Endothelial cell of umbilical vein (primary cell): ENCODE measurements at regions not wholly inside any gene's neighbourhood (a gene's known extent, or its start where the extent isn't known, plus 50 kb on each side); places are given as distances from the start of the nearest gene placed in this dataset.

Experiments
- BruUV-seq: library from RNA; stranded (reverse); fragments of 400-500 nt; replicated peaks from 2 replicates; lab custom pipeline; 2021; lab: Mats Ljungman, UMichigan
- CTCF ChIA-PET: fragments of 300-600, 350-600 bp; sonication (Branson Sonifier 250); formaldehyde crosslinking; loops from one replicate; lab custom pipeline; 2021; ENCODE audit warnings: antibody characterized with exemption, inconsistent platforms; lab: Charles Lee
- POLR2A ChIA-PET: fragments of 300-600, 350-600 bp; sonication (Branson Sonifier 250); formaldehyde crosslinking; loops from one replicate; lab custom pipeline; 2021; ENCODE audit warnings: antibody characterized with exemption, inconsistent platforms; lab: Charles Lee
- DNase-seq: peaks from one replicate; pipeline ENCODE4 v3.0.0-alpha.2; 2011; ENCODE audit warnings: low read depth, low spot score
- FAIRE-seq: peaks from 2 replicates; lab custom pipeline; 2011; peaks lifted over from hg19 to GRCh38; lab: Jason Lieb, UNC
- H2AFZ ChIP-seq: 2 replicates; pipeline ENCODE4 v1.6.0; 2012; ENCODE audit warnings: low read depth, low read length, control low read depth, inconsistent platforms
- H3K27ac ChIP-seq: 2 replicates; pipeline ENCODE4 v1.5.1; 2011; ENCODE audit warnings: low read depth, mild to moderate bottlenecking, control low read depth, low read length, moderate library complexity; ENCODE audit not compliant: insufficient read depth
- H3K27me3 ChIP-seq, 2 experiments: 2 replicates each; pipeline versions ENCODE4 v1.6.0 to v1.6.1; 2011; ENCODE audit warnings: low read length in 2 of 2, mixed read lengths in 1 of 2; ENCODE audit not compliant: control insufficient read depth in 2 of 2, insufficient read depth in 2 of 2
- H3K36me3 ChIP-seq, 2 experiments: 2 replicates in 1 of 2; 3 replicates in 1 of 2; pipeline ENCODE4 v1.5.1; 2011; ENCODE audit warnings: low read length in 2 of 2, mild to moderate bottlenecking in 1 of 2, moderate library complexity in 1 of 2; ENCODE audit not compliant: control insufficient read depth in 2 of 2, insufficient read depth in 2 of 2; ENCODE audit errors: extremely low read depth in 1 of 2
- H3K4me1 ChIP-seq: 3 replicates; pipeline ENCODE4 v1.5.1; 2011; ENCODE audit warnings: mild to moderate bottlenecking, low read length; ENCODE audit not compliant: control insufficient read depth, insufficient read depth; ENCODE audit errors: extremely low read depth
- H3K4me2 ChIP-seq: 2 replicates; pipeline ENCODE4 v1.6.1; 2011; ENCODE audit warnings: low read length, control low read depth, mixed read lengths; ENCODE audit not compliant: insufficient read depth
- H3K4me3 ChIP-seq, 3 experiments: fragments of 200-600 bp in 1 of 3; sonication (generic), shearing (Covaris generic) in 1 of 3; replicated peaks in 1 of 3; 2 replicates each; pipeline ENCODE4 v1.5.1; 2011 to 2016; ENCODE audit warnings: control low read depth in 3 of 3, low read length in 3 of 3, mild to moderate bottlenecking in 2 of 3, inconsistent platforms in 1 of 3, low read depth in 1 of 3, moderate library complexity in 1 of 3; ENCODE audit not compliant: insufficient read depth in 1 of 3
- H3K79me2 ChIP-seq: 2 replicates; pipeline ENCODE4 v1.6.0; 2012; ENCODE audit warnings: low read length, inconsistent platforms; ENCODE audit not compliant: control insufficient read depth, insufficient read depth
- H3K9ac ChIP-seq: replicated peaks from 2 replicates; pipeline ENCODE3; 2011; ENCODE audit warnings: low read length, control low read depth; ENCODE audit not compliant: insufficient read depth; ENCODE audit errors: extremely low read depth
- H3K9me1 ChIP-seq: replicated peaks from 3 replicates; pipeline ENCODE4 v1.6.0; 2011; ENCODE audit warnings: mild to moderate bottlenecking, low read length; ENCODE audit not compliant: control insufficient read depth, insufficient read depth; ENCODE audit errors: extremely low read depth
- H3K9me3 ChIP-seq: replicated peaks from 2 replicates; pipeline ENCODE4 v1.5.1; 2012; ENCODE audit warnings: low read length, inconsistent platforms; ENCODE audit not compliant: control insufficient read depth, insufficient read depth
- H4K20me1 ChIP-seq: replicated peaks from 2 replicates; pipeline ENCODE3; 2011; ENCODE audit warnings: mild to moderate bottlenecking, low read length; ENCODE audit not compliant: control insufficient read depth, insufficient read depth; ENCODE audit errors: extremely low read depth
- CTCF ChIP-seq, 2 donors: IDR thresholded peaks; 1 replicate in 1 of 2; 2 replicates in 1 of 2; pipeline ENCODE4 v1.5.1; 2011; ENCODE audit warnings: low read length in 2 of 2, mild to moderate bottlenecking in 2 of 2, moderate library complexity in 2 of 2, control low read depth in 1 of 2, inconsistent platforms in 1 of 2, low read depth in 1 of 2; ENCODE audit not compliant: insufficient read depth in 1 of 2; ENCODE audit errors: extremely low read depth in 1 of 2
- EZH2 ChIP-seq: IDR thresholded peaks from 2 replicates; pipeline ENCODE4 v1.6.1; 2012; ENCODE audit warnings: borderline replicate concordance, low read depth, mild to moderate bottlenecking, moderate library complexity, low read length, inconsistent platforms; ENCODE audit not compliant: severe bottlenecking
- FOS ChIP-seq: IDR thresholded peaks from 2 replicates; pipeline ENCODE4 v1.6.1; 2011; ENCODE audit warnings: mild to moderate bottlenecking, low read length, moderate library complexity, borderline replicate concordance; ENCODE audit not compliant: insufficient read depth
- GATA2 ChIP-seq: IDR thresholded peaks from 2 replicates; pipeline ENCODE4 v1.7.0; 2011; ENCODE audit warnings: low read depth, mild to moderate bottlenecking, moderate library complexity, mixed read lengths, low read length; ENCODE audit not compliant: insufficient read length, insufficient read depth
- JUN ChIP-seq: IDR thresholded peaks from 2 replicates; pipeline ENCODE4 v1.6.1; 2011; ENCODE audit warnings: borderline replicate concordance, low read depth; ENCODE audit not compliant: insufficient read length, insufficient read depth
- MAX ChIP-seq: IDR thresholded peaks from 2 replicates; pipeline ENCODE4 v1.6.1; 2011; ENCODE audit not compliant: insufficient read depth, insufficient read length
- MYC ChIP-seq: IDR thresholded peaks from one replicate; pipeline ENCODE4 v1.6.1; 2011; ENCODE audit warnings: mild to moderate bottlenecking, low read depth, low read length
- POLR2A ChIP-seq: IDR thresholded peaks from 2 replicates; pipeline ENCODE4 v1.6.1; 2012; ENCODE audit warnings: low read depth, mild to moderate bottlenecking, control low read depth, low read length
- POLR2AphosphoS5 ChIP-seq: IDR thresholded peaks from 2 replicates; pipeline ENCODE4 v1.6.1; 2012; ENCODE audit warnings: low read depth, mild to moderate bottlenecking, control low read depth, low read length, moderate library complexity; ENCODE audit not compliant: insufficient read depth
- dilution Hi-C: fragments of 300-500 bp; cut with MboI; formaldehyde crosslinking; loops from one replicate; pipeline ENCODE4 v1.15.0; 2019; ENCODE audit warnings: low sequenced_read_pairs; ENCODE audit not compliant: extremely low pct_ligation_motif_present
- intact Hi-C: fragments of 100-400 bp; cut with micrococcal nuclease; formaldehyde crosslinking; loops from one replicate; pipeline ENCODE4 v1.10.0; 2022

- no peak overlapping the region for H3K4me3 ChIP-seq
- ChIA-PET POLR2A (no interaction called here), CTCF (interaction anchor here (0.9 to 1.3 kb wide), 2 partner anchors 9 to 10 kb away, joined by 3 to 5 read pairs; no protein-coding TSS in a partner anchor)
- BruUV-seq, result no TSS peak
- no peaks in the 10 kb centered on the region for H3K9me3 ChIP-seq
- no peaks in the 10 kb centered on the region for H3K36me3 ChIP-seq
- no peaks in the 10 kb centered on the region for H3K9me1 ChIP-seq
- no peak overlapping the region for H3K27ac ChIP-seq
- intact Hi-C loops (no loop called here), dilution Hi-C loops (no loop called here)
- no peaks in the 10 kb centered on the region for H3K79me2 ChIP-seq
- FAIRE-seq (no peak), DNase-seq (no peak)
- H3K27me3 ChIP-seq, result no peaks in the 10 kb centered on the region
- no peak overlapping the region for H2AFZ ChIP-seq
- H3K4me2 ChIP-seq, result no peak overlapping the region
- no peak overlapping the region for H3K9ac ChIP-seq
- H3K4me1 ChIP-seq, result no peaks in the 10 kb centered on the region
- no peak for TF ChIP-seq POLR2AphosphoS5
- TF ChIP-seq MYC, result no peak
- no peak for TF ChIP-seq JUN
- no peak for TF ChIP-seq MAX
- no peak for TF ChIP-seq GATA2
- TF ChIP-seq EZH2, result no peak
- no peak for TF ChIP-seq FOS
- no peak for TF ChIP-seq POLR2A
- no peak for TF ChIP-seq CTCF (IDR thresholded peaks at IDR 0.05; ENCODE audit: extremely low read depth in 1 of 2, insufficient read depth in 1 of 2, low read depth in 1 of 2, low read length in 2 of 2)
- no peaks in the 10 kb centered on the region for H4K20me1 ChIP-seq
These were observed 1074.0 kb downstream of the PCDH18 start for GRCh38 chr4:136458326-136458725.
